Caco-2 (cell line): ENCODE measurements at regions not wholly inside any gene's neighbourhood (a gene's known extent, or its start where the extent isn't known, plus 50 kb on each side); places are given as distances from the start of the nearest gene placed in this dataset.

Experiments
- BruUV-seq: library from RNA; stranded (reverse); fragments of 400-500 nt; replicated peaks from 2 replicates; lab custom pipeline; 2021; lab: Mats Ljungman, UMichigan
- CTCF ChIA-PET: fragments of 300-600 bp; sonication (Branson Sonifier 250); formaldehyde crosslinking; loops from one replicate; lab custom pipeline; 2022; ENCODE audit warnings: antibody characterized with exemption; lab: Charles Lee
- POLR2A ChIA-PET: fragments of 300-600 bp; sonication (Branson Sonifier 250); formaldehyde crosslinking; loops from one replicate; lab custom pipeline; 2022; ENCODE audit warnings: antibody characterized with exemption; lab: Charles Lee
- DNase-seq, 2 experiments: peaks; one replicate each; pipeline versions ENCODE4 v3.0.0 to v3.0.0-alpha.2; 2020 to 2022
- H3K27me3 ChIP-seq: replicated peaks from 2 replicates; pipeline ENCODE4 v1.6.0; 2011; ENCODE audit warnings: low read length; ENCODE audit not compliant: control insufficient read depth, insufficient read depth
- H3K36me3 ChIP-seq: 2 replicates; pipeline ENCODE4 v1.5.1; 2011; ENCODE audit warnings: low read length; ENCODE audit not compliant: control insufficient read depth, insufficient read depth
- H3K4me1 ChIP-seq: fragments of 250-450 bp; sonication (Bioruptor Pico); 2 replicates; pipeline ENCODE4 v1.5.1; 2020; ENCODE audit warnings: mild to moderate bottlenecking
- H3K4me3 ChIP-seq: 2 replicates; pipeline ENCODE4 v1.5.1; 2011; ENCODE audit warnings: low read depth, mild to moderate bottlenecking, control low read depth, low read length
- H3K9me3 ChIP-seq: fragments of 250-450 bp; sonication (Bioruptor Pico); 2 replicates; pipeline ENCODE4 v1.5.1; 2020; ENCODE audit warnings: mild to moderate bottlenecking, moderate library complexity
- H3K27ac Mint-ChIP-seq: one replicate; pipeline ENCODE4 v1.8.0; 2022; ENCODE audit warnings: mixed read lengths; ENCODE audit not compliant: unreplicated experiment
- H3K27me3 Mint-ChIP-seq: one replicate; pipeline ENCODE4 v1.8.0; 2022; ENCODE audit warnings: mixed read lengths; ENCODE audit not compliant: insufficient read depth, unreplicated experiment
- H3K36me3 Mint-ChIP-seq: one replicate; pipeline ENCODE4 v1.8.0; 2022; ENCODE audit warnings: mild to moderate bottlenecking, mixed read lengths; ENCODE audit not compliant: insufficient read depth, unreplicated experiment
- H3K4me1 Mint-ChIP-seq: one replicate; pipeline ENCODE4 v1.8.0; 2022; ENCODE audit warnings: low read depth, mixed read lengths; ENCODE audit not compliant: unreplicated experiment
- H3K4me3 Mint-ChIP-seq: one replicate; pipeline ENCODE4 v1.8.0; 2022; ENCODE audit warnings: mild to moderate bottlenecking, moderate library complexity, mixed read lengths; ENCODE audit not compliant: unreplicated experiment
- H3K9me3 Mint-ChIP-seq: one replicate; pipeline ENCODE4 v1.8.0; 2022; ENCODE audit warnings: mixed read lengths; ENCODE audit not compliant: unreplicated experiment
- intact Hi-C: fragments of 100-400 bp; cut with micrococcal nuclease; formaldehyde crosslinking; loops from one replicate; pipeline ENCODE4 v1.10.0; 2022; ENCODE audit not compliant: unreplicated experiment
- TF ChIP-seq, protein P1 (sequence below), 2 experiments: fragments of 200-600 bp in 1 of 2; IDR thresholded peaks; 1 replicate in 1 of 2; 2 replicates in 1 of 2; pipeline versions ENCODE4 v1.5.1 to v1.8.0; 2011 to 2022; ENCODE audit warnings: antibody characterized with exemption in 1 of 2, control low read depth in 1 of 2, inconsistent platforms in 1 of 2, low read depth in 1 of 2, low read length in 1 of 2, mild to moderate bottlenecking in 1 of 2, moderate library complexity in 1 of 2; ENCODE audit not compliant: insufficient read depth in 1 of 2, severe bottlenecking in 1 of 2, unreplicated experiment in 1 of 2

DNA sequence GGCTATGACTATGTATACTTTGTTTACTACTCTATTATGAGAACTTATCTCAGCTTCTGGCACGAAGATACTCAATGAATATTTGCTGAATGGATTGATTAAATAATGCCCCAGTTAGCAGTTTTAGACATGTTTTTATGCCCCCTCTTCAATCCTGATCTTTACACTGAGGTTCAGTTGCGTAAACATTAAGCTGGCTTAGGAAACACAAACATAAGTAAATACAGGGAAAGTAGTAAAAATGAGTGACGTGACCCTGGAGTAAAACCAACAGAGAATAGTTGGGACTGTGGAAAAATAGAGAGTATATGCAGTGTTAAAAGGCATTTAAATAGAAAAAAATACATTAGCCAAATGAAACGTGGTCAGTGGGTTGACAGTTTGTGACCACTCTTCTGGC lies 387.0 kb upstream of the ACTRT1 start:
- POLR2A ChIA-PET = no interaction called here
- no peaks in the 10 kb centered on the region for H3K36me3 ChIP-seq
- no TSS peak for BruUV-seq

DNA sequence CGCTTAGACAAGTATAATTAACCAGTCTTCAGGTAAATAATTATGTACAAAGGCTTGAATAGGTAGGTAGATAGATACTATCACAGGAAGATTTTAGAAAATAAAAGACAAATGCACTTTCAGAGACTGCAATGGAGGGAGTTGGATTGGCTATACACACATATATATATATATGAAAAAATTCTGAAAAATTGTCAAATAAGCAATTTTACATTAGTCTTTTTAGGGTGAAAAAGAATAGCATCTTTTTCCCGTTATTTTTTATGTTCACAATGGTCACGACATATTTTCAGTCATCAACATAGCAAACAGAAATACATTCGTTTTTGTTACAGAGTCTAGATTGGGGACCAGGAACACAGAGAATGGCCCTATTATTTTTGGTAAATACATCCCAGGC lies 385.9 kb upstream of the ACTRT1 start:
- TF ChIP-seq, protein P1, sequence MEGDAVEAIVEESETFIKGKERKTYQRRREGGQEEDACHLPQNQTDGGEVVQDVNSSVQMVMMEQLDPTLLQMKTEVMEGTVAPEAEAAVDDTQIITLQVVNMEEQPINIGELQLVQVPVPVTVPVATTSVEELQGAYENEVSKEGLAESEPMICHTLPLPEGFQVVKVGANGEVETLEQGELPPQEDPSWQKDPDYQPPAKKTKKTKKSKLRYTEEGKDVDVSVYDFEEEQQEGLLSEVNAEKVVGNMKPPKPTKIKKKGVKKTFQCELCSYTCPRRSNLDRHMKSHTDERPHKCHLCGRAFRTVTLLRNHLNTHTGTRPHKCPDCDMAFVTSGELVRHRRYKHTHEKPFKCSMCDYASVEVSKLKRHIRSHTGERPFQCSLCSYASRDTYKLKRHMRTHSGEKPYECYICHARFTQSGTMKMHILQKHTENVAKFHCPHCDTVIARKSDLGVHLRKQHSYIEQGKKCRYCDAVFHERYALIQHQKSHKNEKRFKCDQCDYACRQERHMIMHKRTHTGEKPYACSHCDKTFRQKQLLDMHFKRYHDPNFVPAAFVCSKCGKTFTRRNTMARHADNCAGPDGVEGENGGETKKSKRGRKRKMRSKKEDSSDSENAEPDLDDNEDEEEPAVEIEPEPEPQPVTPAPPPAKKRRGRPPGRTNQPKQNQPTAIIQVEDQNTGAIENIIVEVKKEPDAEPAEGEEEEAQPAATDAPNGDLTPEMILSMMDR (IDR thresholded peaks at IDR 0.05; ENCODE audit: insufficient read depth in 1 of 2, low read depth in 1 of 2, low read length in 1 of 2, severe bottlenecking in 1 of 2, unreplicated experiment in 1 of 2) = no peak
- no peak for DNase-seq
- CTCF ChIA-PET = no interaction called here

More for the DNA sequence above, 387.0 kb upstream of the ACTRT1 start:
- Mint-ChIP-seq H3K4me1 (no peaks in the 10 kb centered on the region), H3K27me3 (peaks cover 5% of the 10 kb centered on the region), H3K9me3 (no peaks in the 10 kb centered on the region), H3K36me3 (no peaks in the 10 kb centered on the region), H3K27ac (no peak overlapping the region), H3K4me3 (no peak overlapping the region)
- H3K4me3 ChIP-seq = no peak overlapping the region
- H3K9me3 ChIP-seq = no peaks in the 10 kb centered on the region
- no peak for DNase-seq
- no peaks in the 10 kb centered on the region for H3K4me1 ChIP-seq
- TF ChIP-seq, protein P1 (IDR thresholded peaks at IDR 0.05; ENCODE audit: insufficient read depth in 1 of 2, low read depth in 1 of 2, low read length in 1 of 2, severe bottlenecking in 1 of 2, unreplicated experiment in 1 of 2) = no peak
- CTCF ChIA-PET = no interaction called here
- H3K27me3 ChIP-seq = no peaks in the 10 kb centered on the region
- intact Hi-C loops = no loop called here

DNA sequence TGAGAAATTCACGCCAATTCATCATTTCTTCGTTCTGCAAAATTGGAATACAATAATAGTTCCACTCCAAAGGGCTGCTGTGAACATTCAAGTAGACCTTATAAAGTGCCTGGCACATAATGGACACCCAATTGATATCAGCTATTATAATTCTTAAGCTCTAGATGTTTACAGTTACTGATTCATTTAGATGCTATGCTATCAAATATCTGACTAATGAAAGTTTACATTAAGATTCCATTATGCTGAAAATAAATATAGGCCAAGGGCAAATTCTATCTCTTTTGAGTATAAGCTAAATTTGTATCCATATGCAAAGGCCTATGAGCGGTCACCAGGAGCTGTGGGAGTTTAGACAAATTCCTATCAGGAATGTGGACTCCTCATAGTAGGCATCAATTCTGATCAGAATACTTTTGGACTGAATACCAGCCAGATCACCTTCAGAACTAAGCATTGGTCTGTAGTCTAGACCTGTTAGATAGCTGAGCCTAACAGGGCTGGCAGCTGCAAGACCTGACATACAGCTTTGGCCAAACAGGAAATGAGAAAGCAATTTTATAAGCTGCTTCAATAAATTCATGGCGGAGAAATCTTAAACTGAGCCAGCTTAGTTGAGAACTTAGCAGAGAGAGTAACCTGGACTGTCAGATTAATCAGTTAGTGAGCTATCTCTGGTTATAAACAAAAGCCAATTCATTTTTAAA lies 384.3 kb upstream of the ACTRT1 start:
- TF ChIP-seq, protein P1 (IDR thresholded peaks at IDR 0.05; ENCODE audit: insufficient read depth in 1 of 2, low read depth in 1 of 2, low read length in 1 of 2, severe bottlenecking in 1 of 2, unreplicated experiment in 1 of 2) = no peak
- POLR2A ChIA-PET = no interaction called here
- no peaks in the 10 kb centered on the region for H3K36me3 Mint-ChIP-seq

More for the DNA sequence above, 385.9 kb upstream of the ACTRT1 start:
- Mint-ChIP-seq H3K27ac (no peak overlapping the region), H3K27me3 (peaks cover 5% of the 10 kb centered on the region), H3K4me3 (no peak overlapping the region), H3K9me3 (no peaks in the 10 kb centered on the region), H3K4me1 (no peaks in the 10 kb centered on the region), H3K36me3 (no peaks in the 10 kb centered on the region)
- H3K4me3 ChIP-seq = no peak overlapping the region
- intact Hi-C loops = no loop called here
- H3K27me3 ChIP-seq = no peaks in the 10 kb centered on the region
- H3K9me3 ChIP-seq = no peaks in the 10 kb centered on the region
- BruUV-seq = no TSS peak
- H3K36me3 ChIP-seq = no peaks in the 10 kb centered on the region
- H3K4me1 ChIP-seq = no peaks in the 10 kb centered on the region
- POLR2A ChIA-PET = no interaction called here

More for the DNA sequence above, 384.3 kb upstream of the ACTRT1 start:
- no peak overlapping the region for H3K27ac Mint-ChIP-seq
- no peak for DNase-seq
- no peaks in the 10 kb centered on the region for H3K9me3 Mint-ChIP-seq
- CTCF ChIA-PET = no interaction called here
- Histone ChIP-seq H3K4me1 (no peaks in the 10 kb centered on the region), H3K27me3 (no peaks in the 10 kb centered on the region), H3K4me3 (no peak overlapping the region), H3K9me3 (no peaks in the 10 kb centered on the region), H3K36me3 (no peaks in the 10 kb centered on the region)
- BruUV-seq = no TSS peak
- intact Hi-C loops = no loop called here
- peaks cover 5% of the 10 kb centered on the region for H3K27me3 Mint-ChIP-seq
- no peak overlapping the region for H3K4me3 Mint-ChIP-seq
- no peaks in the 10 kb centered on the region for H3K4me1 Mint-ChIP-seq
